ENCODE measurements at regions not wholly inside any gene's neighbourhood (a gene's known extent, or its start where the extent isn't known, plus 50 kb on each side); places are given as distances from the start of the nearest gene placed in this dataset.
A peak's percentile ranks its signal among the peaks of the same experiment; 100 is the strongest.

DNA sequence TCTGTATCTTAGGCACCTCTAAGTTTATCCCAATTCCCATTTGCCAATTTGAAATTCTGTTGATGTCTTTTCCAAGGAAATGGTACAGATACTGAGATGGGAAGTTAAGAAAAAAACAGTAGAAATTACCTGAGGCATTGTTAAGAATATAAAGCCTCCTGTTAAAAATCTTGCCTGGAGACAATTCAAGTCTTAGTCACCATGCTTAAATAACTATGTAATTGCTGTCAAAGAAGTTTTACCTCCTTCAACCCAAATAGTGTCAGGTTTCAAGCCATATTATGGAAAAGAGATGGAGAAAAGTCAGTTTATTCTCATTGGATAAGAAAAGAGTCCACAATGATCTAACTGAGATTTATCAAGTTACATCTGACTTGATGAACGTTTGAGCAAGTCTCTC, 974.7 kb downstream of the GALC start:
- Histone ChIP-seq H3K9me3 (no peaks in the 10 kb centered on the region), H3K4me1 (no peaks in the 10 kb centered on the region), H3K27me3 (no peaks in the 10 kb centered on the region), H3K4me3 (replicated peaks in 1 of 3) (no peak overlapping the region), H3K27ac (no peak overlapping the region), H3K36me3 (no peaks in the 10 kb centered on the region)
- TF ChIP-seq POLR2A (IDR thresholded peaks at IDR 0.05) (no peak), CTCF (IDR thresholded peaks at IDR 0.05) (no peak)
- WGBS, 2 donors = 58 to 63% methylated on average over 1 of the region's 1 CpG
- no peak for DNase-seq
- intact Hi-C loops (cut with DNase I) = no loop called here

- Histone ChIP-seq H3K9me3 (no peaks in the 10 kb centered on the region), H3K4me1 (no peaks in the 10 kb centered on the region), H3K36me3 (no peaks in the 10 kb centered on the region), H3K27me3 (no peaks in the 10 kb centered on the region), H3K27ac (no peak overlapping the region), H3K4me3 (replicated peaks in 1 of 3) (no peak overlapping the region)
- WGBS, 2 donors = 33 to 34% methylated on average over 2 of the region's 2 CpGs
- intact Hi-C loops (cut with DNase I) = no loop called here
- DNase-seq = no peak
- no peak for TF ChIP-seq POLR2A (IDR thresholded peaks at IDR 0.05)
- TF ChIP-seq CTCF (IDR thresholded peaks at IDR 0.05) = no peak
Observed at GRCh38 chr14:87017335-87017734, 975.6 kb downstream of the GALC start.

- intact Hi-C loops (cut with DNase I) = no loop called here
- H3K4me1 ChIP-seq = no peaks in the 10 kb centered on the region
- WGBS, 2 donors = 84% methylated on average over 3 of the region's 3 CpGs
- DNase-seq = no peak
- TF ChIP-seq POLR2A (IDR thresholded peaks at IDR 0.05) = no peak
- TF ChIP-seq CTCF (IDR thresholded peaks at IDR 0.05) = peak in 1 of 6 experiments; percentile 9
- no peak overlapping the region for H3K27ac ChIP-seq
- no peaks in the 10 kb centered on the region for H3K36me3 ChIP-seq
- no peak overlapping the region for H3K4me3 ChIP-seq (replicated peaks in 1 of 3)
- H3K9me3 ChIP-seq = no peaks in the 10 kb centered on the region
- no peaks in the 10 kb centered on the region for H3K27me3 ChIP-seq
Observed at GRCh38 chr14:87014856-87015255, 978.1 kb downstream of the GALC start.

- Histone ChIP-seq H3K4me3 (replicated peaks in 1 of 3) (no peak overlapping the region), H3K27ac (no peak overlapping the region), H3K27me3 (no peaks in the 10 kb centered on the region), H3K4me1 (no peaks in the 10 kb centered on the region), H3K9me3 (no peaks in the 10 kb centered on the region), H3K36me3 (no peaks in the 10 kb centered on the region)
- 67 to 80% methylated on average over 2 of the region's 2 CpGs for WGBS, 2 donors
- intact Hi-C loops (cut with DNase I) = no loop called here
- TF ChIP-seq POLR2A (IDR thresholded peaks at IDR 0.05) (no peak), CTCF (IDR thresholded peaks at IDR 0.05) (no peak)
- DNase-seq = no peak
Observed at GRCh38 chr14:87013583-87013982, 979.4 kb downstream of the GALC start.

DNA sequence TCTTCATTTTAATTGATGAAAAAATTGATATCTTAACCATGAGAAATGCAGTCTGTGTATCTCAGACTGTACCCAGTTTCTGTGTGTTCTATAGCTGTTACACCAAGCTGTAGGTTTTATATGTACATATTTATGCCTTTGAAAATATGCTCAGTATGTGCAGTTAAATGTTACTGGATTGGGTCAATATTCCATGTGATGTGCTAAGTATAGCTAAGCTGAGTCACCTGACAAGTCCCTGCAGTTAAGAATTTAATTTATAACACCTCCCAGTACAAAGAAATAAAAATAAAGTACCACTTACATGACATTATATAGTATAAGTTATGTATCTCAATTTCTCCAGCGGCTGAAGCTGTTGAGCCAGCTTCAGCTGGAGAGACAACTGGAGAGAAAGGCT, 984.0 kb downstream of the GALC start:
- Histone ChIP-seq H3K36me3 (no peaks in the 10 kb centered on the region), H3K4me1 (no peaks in the 10 kb centered on the region), H3K4me3 (replicated peaks in 1 of 3) (no peak overlapping the region), H3K9me3 (no peaks in the 10 kb centered on the region), H3K27ac (no peak overlapping the region), H3K27me3 (no peaks in the 10 kb centered on the region)
- DNase-seq = no peak
- intact Hi-C loops (cut with DNase I) = no loop called here
- TF ChIP-seq POLR2A (IDR thresholded peaks at IDR 0.05) (no peak), CTCF (IDR thresholded peaks at IDR 0.05) (no peak)
- 90 to 93% methylated on average over 1 of the region's 1 CpG for WGBS, 2 donors

All from thyroid gland (tissue), 4 donors.